Left ventricle myocardium inferior (tissue), 1 donor: ENCODE measurements at regions not wholly inside any gene's neighbourhood (a gene's known extent, or its start where the extent isn't known, plus 50 kb on each side); places are given as distances from the start of the nearest gene placed in this dataset.

ENCODE experiments used
- DNase-seq: peaks from one replicate; pipeline ENCODE4 v3.0.0-alpha.2; 2020
- H3K27ac ChIP-seq: fragments of 200-600 bp; replicated peaks from 2 replicates; pipeline ENCODE4 v1.8.0; 2021
- H3K27me3 ChIP-seq: fragments of 200-600 bp; 2 replicates; pipeline ENCODE4 v1.8.0; 2021; ENCODE audit warnings: low read depth
- H3K36me3 ChIP-seq: fragments of 200-600 bp; 2 replicates; pipeline ENCODE4 v1.8.0; 2021
- H3K4me1 ChIP-seq: fragments of 200-600 bp; 2 replicates; pipeline ENCODE4 v1.8.0; 2021
- H3K4me3 ChIP-seq: fragments of 200-600 bp; 2 replicates; pipeline ENCODE4 v1.8.0; 2021; ENCODE audit warnings: mild to moderate bottlenecking, moderate library complexity
- H3K9me3 ChIP-seq: fragments of 200-600 bp; replicated peaks from 2 replicates; pipeline ENCODE4 v1.8.0; 2021
- CTCF ChIP-seq: fragments of 200-600 bp; IDR thresholded peaks from 2 replicates; pipeline ENCODE4 v1.8.0; 2021; ENCODE audit warnings: antibody characterized with exemption, mild to moderate bottlenecking, borderline replicate concordance
- intact Hi-C: fragments of 100-400 bp; cut with micrococcal nuclease; formaldehyde crosslinking; loops from one replicate; pipeline ENCODE4 v1.11.0; 2022
- donor health status: DM: no; HTN: yes; CAD: no; lungs with severe emphysema.

DNA sequence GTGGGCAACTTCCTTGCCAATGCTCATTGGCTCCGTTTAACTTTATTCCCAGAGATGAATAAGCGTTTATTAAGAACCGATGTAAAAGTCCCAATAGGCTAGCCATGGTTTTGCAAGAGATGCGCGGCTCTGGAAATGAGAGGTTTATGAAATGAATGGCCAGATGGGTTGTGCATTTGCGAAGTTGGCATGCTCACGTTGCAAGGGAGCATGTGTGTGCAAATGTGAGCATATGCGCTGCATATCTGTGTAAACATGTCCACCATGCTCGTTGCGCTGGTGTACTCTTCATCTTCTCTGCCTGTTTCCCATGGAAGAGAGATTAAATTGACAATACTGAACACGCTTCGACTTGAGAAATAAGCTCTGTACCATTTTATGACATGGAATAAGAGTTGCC, 848.6 kb upstream of the RBFOX1 start:
- intact Hi-C loops = no loop called here
- Histone ChIP-seq H3K36me3 (no peaks in the 10 kb centered on the region), H3K27ac (no peak overlapping the region), H3K9me3 (no peaks in the 10 kb centered on the region), H3K4me3 (no peak overlapping the region), H3K27me3 (peaks cover 72% of the 10 kb centered on the region), H3K4me1 (no peaks in the 10 kb centered on the region)
- TF ChIP-seq CTCF = no peak
- no peak for DNase-seq

DNA sequence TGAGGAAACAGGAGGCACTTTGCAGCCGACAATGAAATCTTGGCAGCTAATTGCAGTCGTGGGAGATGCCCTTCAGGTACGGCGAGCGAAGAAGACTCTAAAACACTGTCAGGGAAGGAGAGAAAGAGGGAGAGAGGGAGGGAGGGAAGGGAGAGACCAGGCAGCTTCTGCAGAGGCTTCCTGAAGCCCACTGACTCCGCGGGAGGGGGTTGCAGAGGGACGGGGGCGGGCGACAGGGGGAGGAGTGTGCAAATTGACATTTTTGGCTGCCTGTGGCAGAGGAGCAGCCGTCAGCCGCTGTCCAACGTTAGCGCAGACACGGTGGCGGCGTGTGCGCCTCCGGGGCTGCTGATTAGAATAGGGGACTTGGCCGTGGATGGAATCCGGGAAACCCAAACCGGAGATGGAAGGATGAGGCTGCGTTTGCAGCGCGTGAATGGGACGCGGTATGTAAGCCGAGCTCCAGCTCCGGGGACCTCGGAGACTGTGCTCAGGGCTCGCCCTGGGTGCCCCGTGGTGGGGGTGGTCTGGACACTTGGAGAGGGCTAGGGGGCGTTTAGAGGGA, 849.1 kb upstream of the RBFOX1 start:
- Histone ChIP-seq H3K27ac (no peak overlapping the region), H3K4me3 (no peak overlapping the region), H3K9me3 (no peaks in the 10 kb centered on the region), H3K27me3 (peaks cover 74% of the 10 kb centered on the region), H3K36me3 (no peaks in the 10 kb centered on the region), H3K4me1 (no peaks in the 10 kb centered on the region)
- intact Hi-C loops = no loop called here
- TF ChIP-seq CTCF = no peak
- DNase-seq = no peak

GRCh38 chr16:6482696-6483468, 849.8 kb upstream of the RBFOX1 start:
- peaks cover 74% of the 10 kb centered on the region for H3K27me3 ChIP-seq
- peaks cover under 1% of the 10 kb centered on the region for H3K9me3 ChIP-seq
- DNase-seq = no peak
- no peak overlapping the region for H3K4me3 ChIP-seq
- TF ChIP-seq CTCF = no peak
- H3K36me3 ChIP-seq = no peaks in the 10 kb centered on the region
- no peaks in the 10 kb centered on the region for H3K4me1 ChIP-seq
- intact Hi-C loops = no loop called here
- no peak overlapping the region for H3K27ac ChIP-seq

DNA sequence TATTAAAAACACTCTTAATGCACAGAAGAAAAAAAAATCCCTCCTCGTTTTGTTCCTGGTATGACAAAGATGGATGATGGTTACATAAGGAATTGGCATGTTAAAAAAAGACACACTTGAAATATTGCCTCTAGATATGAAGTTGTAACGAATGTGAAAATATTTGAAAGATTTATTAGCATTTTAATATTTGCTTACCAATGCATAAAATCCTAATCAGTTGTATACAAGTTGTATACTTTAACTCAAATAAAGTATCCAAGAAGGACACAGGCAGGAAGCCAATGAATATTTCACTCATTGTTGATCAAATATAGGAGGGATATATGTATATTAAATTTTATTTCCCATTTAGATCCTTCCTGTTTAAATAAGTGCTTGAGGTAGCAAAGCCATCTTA, 850.8 kb upstream of the RBFOX1 start:
- Histone ChIP-seq H3K27ac (no peak overlapping the region), H3K4me1 (no peaks in the 10 kb centered on the region), H3K4me3 (no peak overlapping the region), H3K27me3 (peaks cover 74% of the 10 kb centered on the region), H3K9me3 (peaks cover 9% of the 10 kb centered on the region), H3K36me3 (no peaks in the 10 kb centered on the region)
- no peak for TF ChIP-seq CTCF
- no peak for DNase-seq
- intact Hi-C loops = no loop called here

DNA sequence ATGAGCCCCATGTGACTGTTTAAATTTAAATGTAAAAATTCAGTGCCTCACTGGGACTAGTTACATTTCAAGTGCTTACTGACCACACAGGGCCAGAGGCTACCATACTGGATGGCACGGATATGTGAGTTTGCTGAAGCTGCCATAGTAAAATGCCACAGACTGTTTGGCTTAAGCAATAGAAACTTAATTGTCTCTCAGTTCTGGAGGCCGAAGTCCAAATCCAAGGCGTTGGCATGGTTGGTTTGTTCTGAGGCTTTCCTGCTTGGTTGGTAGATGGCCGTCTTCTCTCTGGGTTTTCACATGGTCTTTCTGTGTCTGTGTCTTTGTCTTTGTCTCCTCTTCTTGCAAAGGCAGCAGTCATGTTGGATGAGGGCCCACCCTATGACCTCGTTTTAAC, 878.9 kb upstream of the RBFOX1 start:
- Histone ChIP-seq H3K36me3 (no peaks in the 10 kb centered on the region), H3K4me3 (no peak overlapping the region), H3K27me3 (no peaks in the 10 kb centered on the region), H3K9me3 (peaks cover 6% of the 10 kb centered on the region), H3K4me1 (no peaks in the 10 kb centered on the region), H3K27ac (no peak overlapping the region)
- no peak for TF ChIP-seq CTCF
- no peak for DNase-seq
- intact Hi-C loops = no loop called here
